HepG2 (cell line): ENCODE measurements at regions not wholly inside any gene's neighbourhood (a gene's known extent, or its start where the extent isn't known, plus 50 kb on each side); places are given as distances from the start of the nearest gene placed in this dataset.

Source experiments
- ATAC-seq: fragments of 200-7000 bp; cut with Tn5 transposase; 3 replicates; pipeline ENCODE4 v1.9.1; 2020; ENCODE audit warnings: mild to moderate bottlenecking, moderate library complexity
- BruUV-seq: library from RNA; stranded (reverse); fragments of 400-500 nt; replicated peaks from 2 replicates; lab custom pipeline; 2021; lab: Mats Ljungman, UMichigan
- CTCF ChIA-PET: fragments of 300-600 bp; formaldehyde crosslinking; extraction: SDS; loops from one replicate; lab custom pipeline; 2021; ENCODE audit warnings: low total read pairs, inconsistent platforms, low intra/inter-chr PET ratio; lab: Yijun Ruan, JAX
- POLR2A ChIA-PET: fragments of 350-600 bp; sonication (Branson Sonifier 250); formaldehyde crosslinking; loops from one replicate; lab custom pipeline; 2020; ENCODE audit warnings: antibody characterized with exemption, inconsistent platforms; lab: Yijun Ruan, JAX
- DNase-seq: peaks from one replicate; pipeline ENCODE4 v3.0.0-alpha.2; 2015; ENCODE audit warnings: low spot score
- FAIRE-seq: peaks from 3 replicates; lab custom pipeline; 2011; peaks lifted over from hg19 to GRCh38; lab: Jason Lieb, UNC
- H2AFZ ChIP-seq: one replicate; pipeline ENCODE4 v1.6.1; 2011; ENCODE audit warnings: low read length, inconsistent platforms
- H3K27ac ChIP-seq: fragments of 300-600 bp; 3 replicates; pipeline ENCODE4 v1.8.0; 2011; ENCODE audit warnings: mixed run types, mild to moderate bottlenecking, mixed read lengths, low read length, inconsistent platforms; ENCODE audit not compliant: insufficient read depth; ENCODE audit errors: extremely low read length
- H3K27me3 ChIP-seq, 2 experiments: fragments of 200-600 bp in 1 of 2; 2 replicates in 1 of 2; 3 replicates in 1 of 2; pipeline versions ENCODE4 v1.6.0 to v1.8.0; 2011; ENCODE audit warnings: low read length in 2 of 2, mild to moderate bottlenecking in 2 of 2, moderate library complexity in 2 of 2, inconsistent platforms in 1 of 2; ENCODE audit not compliant: insufficient read depth in 2 of 2, control insufficient read depth in 1 of 2
- H3K36me3 ChIP-seq, 2 experiments: fragments of 200-600 bp in 1 of 2; replicated peaks in 1 of 2; 2 replicates in 1 of 2; 3 replicates in 1 of 2; pipeline versions ENCODE4 v1.5.1 to v1.8.0; 2011; ENCODE audit warnings: low read length in 2 of 2, inconsistent platforms in 1 of 2; ENCODE audit not compliant: insufficient read depth in 2 of 2, control insufficient read depth in 1 of 2
- H3K4me1 ChIP-seq: 2 replicates; pipeline ENCODE4 v1.5.1; 2012; ENCODE audit warnings: low read length, inconsistent platforms; ENCODE audit not compliant: insufficient read depth
- H3K4me2 ChIP-seq: 2 replicates; pipeline ENCODE4 v1.6.0; 2011; ENCODE audit warnings: low read depth, low read length, inconsistent platforms
- H3K4me3 ChIP-seq, 3 experiments: fragments of 200-600 bp in 1 of 3; sonication (generic), shearing (Covaris generic) in 1 of 3; replicated peaks in 1 of 3; 2 replicates each; pipeline ENCODE4 v1.5.1; 2011 to 2016; ENCODE audit warnings: low read length in 3 of 3, inconsistent platforms in 2 of 3, low read depth in 2 of 3, mild to moderate bottlenecking in 2 of 3, control low read depth in 1 of 3, mixed read lengths in 1 of 3; ENCODE audit not compliant: insufficient read depth in 1 of 3
- H3K79me2 ChIP-seq: one replicate; pipeline ENCODE4 v1.6.1; 2011; ENCODE audit warnings: low read length, inconsistent platforms; ENCODE audit not compliant: insufficient read depth
- H3K9ac ChIP-seq: 2 replicates; pipeline ENCODE4 v1.6.0; 2011; ENCODE audit warnings: mild to moderate bottlenecking, low read depth, low read length, inconsistent platforms; ENCODE audit not compliant: insufficient read depth
- H3K9me3 ChIP-seq: 2 replicates; pipeline ENCODE4 v1.5.1; 2012; ENCODE audit warnings: mild to moderate bottlenecking, low read length
- H4K20me1 ChIP-seq: 2 replicates; pipeline ENCODE4 v1.6.0; 2011; ENCODE audit warnings: inconsistent platforms, mild to moderate bottlenecking, low read length, moderate library complexity; ENCODE audit not compliant: insufficient read depth
- ARNT ChIP-seq: fragments of 450-650 bp; IDR thresholded peaks from 2 replicates; pipeline ENCODE4 v1.6.1; 2017
- CBFB ChIP-seq: sonication (generic); formaldehyde crosslinking; IDR thresholded peaks from 2 replicates; pipeline ENCODE4 v1.4.0; 2020; ENCODE audit warnings: missing genetic modification reagents
- FUBP1 ChIP-seq: sonication (generic); formaldehyde crosslinking; IDR thresholded peaks from 2 replicates; pipeline ENCODE4 v1.5.1; 2020; ENCODE audit warnings: missing genetic modification reagents, mild to moderate bottlenecking, borderline replicate concordance
- JUND ChIP-seq: sonication (generic); formaldehyde crosslinking; IDR thresholded peaks from 2 replicates; pipeline ENCODE4 v1.8.0; 2022; ENCODE audit warnings: mild to moderate bottlenecking, missing genetic modification reagents
- NFRKB ChIP-seq: fragments of 450-650 bp; IDR thresholded peaks from 2 replicates; pipeline ENCODE4 v1.6.1; 2017
- NFYB ChIP-seq: sonication (generic); formaldehyde crosslinking; IDR thresholded peaks from 2 replicates; pipeline ENCODE4 v1.4.0; 2020; ENCODE audit warnings: missing genetic modification reagents
- REL ChIP-seq: sonication (generic); formaldehyde crosslinking; conservative IDR thresholded peaks from 2 replicates; pipeline ENCODE4 v1.8.0; 2022; ENCODE audit warnings: mild to moderate bottlenecking, missing genetic modification reagents, moderate library complexity
- U2AF2 ChIP-seq: fragments of 200-400 bp; formaldehyde crosslinking; IDR thresholded peaks from 2 replicates; pipeline ENCODE4 v1.6.1; 2017; ENCODE audit warnings: low read depth, mild to moderate bottlenecking, low read length
- ZBTB25 ChIP-seq: IDR thresholded peaks from 2 replicates; pipeline ENCODE4 v1.6.1; 2018; ENCODE audit warnings: missing genetic modification reagents
- ZFYVE20 ChIP-seq: sonication (generic); formaldehyde crosslinking; IDR thresholded peaks from 2 replicates; pipeline ENCODE4 v1.8.0; 2023; ENCODE audit warnings: low read depth, mild to moderate bottlenecking, moderate library complexity, missing genetic modification reagents, borderline replicate concordance
- ZNF18 ChIP-seq: sonication (generic); formaldehyde crosslinking; IDR thresholded peaks from 2 replicates; pipeline ENCODE4 v1.8.0; 2022; ENCODE audit warnings: mild to moderate bottlenecking, missing genetic modification reagents; ENCODE audit not compliant: insufficient replicate concordance
- ZNF460 ChIP-seq: sonication (generic); formaldehyde crosslinking; IDR thresholded peaks from 2 replicates; pipeline ENCODE4 v1.5.1; 2020; ENCODE audit warnings: missing genetic modification reagents, mild to moderate bottlenecking, borderline replicate concordance
- ZNF563 ChIP-seq: sonication (generic); formaldehyde crosslinking; IDR thresholded peaks from 2 replicates; pipeline ENCODE4 v1.8.0; 2022; ENCODE audit warnings: mild to moderate bottlenecking, moderate library complexity, missing genetic modification reagents
- ZNF629 ChIP-seq: sonication (generic); formaldehyde crosslinking; conservative IDR thresholded peaks from 2 replicates; pipeline ENCODE4 v1.5.0; 2020; ENCODE audit warnings: missing genetic modification reagents
- ZNF782 ChIP-seq: sonication (generic); formaldehyde crosslinking; IDR thresholded peaks from 2 replicates; pipeline ENCODE4 v1.4.0; 2020; ENCODE audit warnings: missing genetic modification reagents, mild to moderate bottlenecking, borderline replicate concordance
- WGBS: methylation state at CpG from one replicate; pipeline ENCODE4 v1.1.6; 2017; ENCODE audit warnings: low lambda C conversion rate; 5-methylcytosine and 5-hydroxymethylcytosine counted together
- in situ Hi-C: cut with HindIII; loops from 2 replicates; pipeline ENCODE4 v1.10.0; 2017; ENCODE audit warnings: low pct_unique_long_range_greater_than_20kb; ENCODE audit not compliant: extremely low pct_ligation_motif_present
- intact Hi-C: fragments of 100-400 bp; cut with micrococcal nuclease; formaldehyde crosslinking; loops from one replicate; pipeline ENCODE4 v1.10.0; 2022; ENCODE audit not compliant: unreplicated experiment
- TF ChIP-seq, protein P1 (sequence below): sonication (generic); formaldehyde crosslinking; conservative IDR thresholded peaks from 2 replicates; pipeline ENCODE4 v1.8.0; 2022; ENCODE audit warnings: missing genetic modification reagents

DNA sequence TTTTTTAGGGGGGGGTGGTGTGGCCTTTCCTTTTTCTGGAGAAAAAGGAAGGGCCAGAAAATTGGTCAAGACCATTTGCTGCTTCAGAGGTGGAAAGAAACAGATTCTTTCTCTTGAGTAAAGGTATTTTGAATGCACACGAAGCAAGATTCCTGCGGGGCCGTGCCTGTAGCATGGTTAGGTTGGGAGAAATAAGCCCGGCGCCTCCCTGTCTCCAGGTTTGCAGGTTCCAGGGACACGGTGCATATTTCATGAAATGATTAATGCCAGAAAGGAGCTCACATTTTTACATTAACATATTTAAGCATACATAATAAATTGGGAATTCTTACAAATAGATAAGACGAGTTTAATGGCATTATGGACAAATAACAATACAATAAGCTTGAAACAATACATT, 409.5 kb upstream of the IRX1 start (continued):
- no peak for TF ChIP-seq FUBP1 (CRISPR knock-in tag)
- TF ChIP-seq ZNF629: no peak
- TF ChIP-seq ZBTB25 (CRISPR knock-in tag): no peak
- no peak for TF ChIP-seq ARNT
- no peak for TF ChIP-seq ZNF782
- TF ChIP-seq CBFB (CRISPR knock-in tag): no peak
- no peak for TF ChIP-seq ZNF563 (CRISPR knock-in tag)
- no peak for TF ChIP-seq NFYB (CRISPR knock-in tag)
- TF ChIP-seq, all 625 proteins: peak for 0

GRCh38 chr5:3185488-3185887, 410.1 kb upstream of the IRX1 start:
- DNase-seq: no peak
- WGBS: 8% methylated on average over 9 of the region's 12 CpGs
- CTCF ChIA-PET: no interaction called here

More at GRCh38 chr5:3185488-3185887, 410.1 kb upstream of the IRX1 start:
- Histone ChIP-seq H3K4me2 (no peak overlapping the region), H3K9ac (no peak overlapping the region), H3K4me3 (no peak overlapping the region), H3K36me3 (no peaks in the 10 kb centered on the region), H4K20me1 (no peaks in the 10 kb centered on the region), H3K27me3 (peaks cover 0 to 12% of the 10 kb centered on the region in 2 experiments; a peak in 3 of 5 replicates), H3K79me2 (no peaks in the 10 kb centered on the region), H3K9me3 (no peaks in the 10 kb centered on the region), H3K4me1 (no peaks in the 10 kb centered on the region), H2AFZ (no peak overlapping the region), H3K27ac (no peak overlapping the region)
- ATAC-seq (no peak), FAIRE-seq (no peak)
- intact Hi-C loops: no loop called here
- in situ Hi-C loops: no loop called here
- no TSS peak for BruUV-seq
- TF ChIP-seq ZNF460 (CRISPR knock-in tag) (no peak), ZFYVE20 (no peak), REL (CRISPR knock-in tag) (no peak), NFRKB (no peak), JUND (no peak), U2AF2 (no peak), ZNF18 (CRISPR knock-in tag) (no peak)
- TF ChIP-seq, protein P1, sequence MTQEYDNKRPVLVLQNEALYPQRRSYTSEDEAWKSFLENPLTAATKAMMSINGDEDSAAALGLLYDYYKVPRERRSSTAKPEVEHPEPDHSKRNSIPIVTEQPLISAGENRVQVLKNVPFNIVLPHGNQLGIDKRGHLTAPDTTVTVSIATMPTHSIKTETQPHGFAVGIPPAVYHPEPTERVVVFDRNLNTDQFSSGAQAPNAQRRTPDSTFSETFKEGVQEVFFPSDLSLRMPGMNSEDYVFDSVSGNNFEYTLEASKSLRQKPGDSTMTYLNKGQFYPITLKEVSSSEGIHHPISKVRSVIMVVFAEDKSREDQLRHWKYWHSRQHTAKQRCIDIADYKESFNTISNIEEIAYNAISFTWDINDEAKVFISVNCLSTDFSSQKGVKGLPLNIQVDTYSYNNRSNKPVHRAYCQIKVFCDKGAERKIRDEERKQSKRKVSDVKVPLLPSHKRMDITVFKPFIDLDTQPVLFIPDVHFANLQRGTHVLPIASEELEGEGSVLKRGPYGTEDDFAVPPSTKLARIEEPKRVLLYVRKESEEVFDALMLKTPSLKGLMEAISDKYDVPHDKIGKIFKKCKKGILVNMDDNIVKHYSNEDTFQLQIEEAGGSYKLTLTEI: no peak
- POLR2A ChIA-PET: no interaction called here
